HG03103 (cell line): ENCODE measurements at regions not wholly inside any gene's neighbourhood (a gene's known extent, or its start where the extent isn't known, plus 50 kb on each side); places are given as distances from the start of the nearest gene placed in this dataset.

Experiments
- ATAC-seq: cut with Tn5 transposase; IDR thresholded peaks from one replicate; pipeline ENCODE4 v1.9.1; 2021; ENCODE audit warnings: low read depth; ENCODE audit not compliant: unreplicated experiment

DNA sequence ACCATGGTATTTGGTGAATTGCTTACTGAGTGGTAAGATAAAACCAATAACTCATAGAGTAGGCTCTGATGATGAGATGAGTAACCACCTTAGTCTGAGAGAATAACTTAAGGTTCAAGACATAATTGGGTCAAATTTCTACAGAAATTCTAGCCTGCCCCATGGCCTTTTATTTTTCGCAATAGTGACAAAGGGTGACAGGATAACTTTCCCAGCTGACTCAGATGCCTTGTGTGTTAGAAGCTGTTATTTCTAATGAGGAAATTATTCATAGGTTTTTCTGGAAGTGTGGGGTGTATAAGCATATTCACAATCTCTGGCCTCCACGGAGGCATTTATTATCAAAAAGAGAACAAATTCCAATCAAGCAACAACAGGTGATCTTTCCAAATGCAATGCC, 159.0 kb downstream of the NUP35 start:
- no peak for ATAC-seq

DNA sequence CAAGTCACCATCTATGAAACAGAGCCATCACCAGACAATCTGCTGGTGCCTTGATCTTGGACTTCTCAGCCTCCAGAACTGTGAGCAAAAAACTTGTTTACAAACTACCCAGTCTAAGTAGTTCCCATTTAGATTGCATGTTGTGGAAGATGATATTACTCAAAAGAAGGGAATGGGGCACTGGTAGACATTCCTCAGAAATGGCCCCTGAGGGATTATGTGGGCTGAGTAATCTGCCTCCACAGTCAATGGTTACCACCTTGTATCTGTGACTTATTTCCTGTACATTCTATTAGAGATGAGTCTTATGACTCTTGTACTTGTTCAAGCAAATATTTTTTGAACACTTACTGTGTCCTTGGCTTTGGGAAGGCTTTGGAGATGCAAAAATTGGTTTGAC, 160.4 kb downstream of the NUP35 start:
- no peak for ATAC-seq

DNA sequence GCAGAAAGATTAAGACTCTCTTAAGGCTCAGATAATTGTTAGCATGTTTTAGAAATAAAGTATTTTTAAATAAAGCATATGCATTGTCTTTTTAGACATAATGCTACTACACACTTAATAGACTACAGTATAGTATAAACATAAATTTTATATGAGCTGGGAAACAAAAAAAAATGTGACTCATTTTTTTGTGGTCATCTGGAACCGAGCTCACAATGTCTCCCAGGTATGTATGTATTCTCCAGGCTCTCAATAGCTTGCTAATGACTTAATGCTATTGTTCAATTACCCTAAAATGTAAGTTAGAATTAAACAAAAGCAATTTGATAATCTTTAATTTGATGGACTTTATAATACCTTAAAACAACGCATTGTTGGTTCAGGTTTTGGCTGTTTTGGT, 167.2 kb downstream of the NUP35 start:
- no peak for ATAC-seq

DNA sequence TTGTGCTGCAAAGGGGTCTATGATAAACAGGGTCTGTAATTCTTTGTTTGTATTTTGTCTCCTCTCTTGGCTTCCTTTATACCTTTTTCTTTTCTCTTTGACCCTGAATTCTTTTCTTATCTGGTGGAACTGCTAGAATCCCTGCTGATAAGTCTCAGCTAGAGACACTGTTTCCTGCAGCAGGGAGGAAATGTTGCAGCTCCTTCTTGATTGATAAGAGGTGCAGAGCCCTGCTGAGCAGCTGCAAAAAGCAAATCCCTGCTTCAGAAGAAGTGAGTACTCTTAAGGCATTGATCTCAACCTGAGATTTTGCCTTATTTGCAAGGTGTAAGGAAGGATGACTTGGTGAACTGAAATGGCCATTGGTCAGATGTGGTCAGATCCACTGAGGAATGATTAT, 167.8 kb downstream of the NUP35 start:
- ATAC-seq: no peak

DNA sequence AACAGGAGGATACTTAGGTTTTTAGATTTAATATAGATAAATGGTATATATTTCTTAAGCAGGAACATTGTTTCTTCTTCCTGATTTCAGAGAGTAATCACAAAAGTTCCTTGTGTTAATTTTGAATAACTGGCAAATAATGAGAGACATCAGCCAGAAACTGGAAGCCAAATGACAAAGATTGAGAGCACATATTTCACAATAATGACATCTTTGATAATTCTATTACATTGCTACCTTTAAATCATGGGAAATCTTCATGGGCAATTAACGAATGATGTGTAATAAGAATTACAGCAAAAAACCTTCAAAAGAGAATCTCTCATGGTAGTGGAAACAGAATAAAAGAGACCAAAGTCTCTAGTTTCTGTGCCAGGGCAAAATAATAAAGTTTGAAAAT, 215.1 kb downstream of the NUP35 start:
- no peak for ATAC-seq

GRCh38 chr2:183341057-183341456, 216.8 kb downstream of the NUP35 start:
- ATAC-seq: no peak

GRCh38 chr2:183347969-183348368, 223.7 kb downstream of the NUP35 start:
- ATAC-seq: no peak

- peak; percentile 59 for ATAC-seq
These were observed 224.2 kb downstream of the NUP35 start for GRCh38 chr2:183348492-183348891.

- ATAC-seq: no peak
These were observed 224.8 kb downstream of the NUP35 start for GRCh38 chr2:183349091-183349490.

DNA sequence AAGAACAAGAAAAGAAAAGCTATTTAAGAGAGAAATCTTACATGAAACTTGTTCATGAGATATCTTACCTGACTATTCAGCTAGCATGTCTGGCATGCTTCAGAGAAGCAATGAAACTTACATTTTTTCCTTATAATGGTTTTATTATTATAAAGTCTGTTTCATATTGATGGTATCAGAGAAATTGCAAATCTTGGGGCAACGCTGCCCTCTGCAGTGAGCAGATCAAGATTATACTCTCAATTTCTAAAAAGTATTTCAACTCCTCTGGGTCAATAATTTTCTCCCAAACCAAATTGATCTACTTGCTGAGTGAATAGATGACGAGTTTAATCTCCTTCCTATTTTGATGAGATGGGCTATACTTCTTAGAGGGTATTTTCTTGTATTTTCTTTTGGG, 235.6 kb downstream of the NUP35 start:
- ATAC-seq: no peak

DNA sequence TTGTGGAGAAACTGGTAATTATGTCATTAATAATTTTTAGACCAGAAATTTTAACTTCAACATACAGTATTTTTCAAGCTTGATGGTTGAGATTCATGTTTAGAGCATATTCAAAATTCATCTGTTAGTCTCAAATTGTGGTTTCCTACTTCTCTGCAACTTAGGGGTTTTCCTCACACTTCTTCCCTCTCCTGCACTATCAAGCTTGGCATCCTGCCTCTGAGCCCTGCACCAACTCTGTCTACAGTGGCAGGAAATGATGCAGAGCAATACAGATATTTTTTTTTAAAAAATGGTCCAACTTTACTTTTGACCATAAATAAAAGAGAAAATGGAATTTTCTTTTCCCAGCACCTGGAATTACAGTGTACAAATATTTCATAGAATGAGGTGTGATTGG, 247.3 kb downstream of the NUP35 start:
- no peak for ATAC-seq

DNA sequence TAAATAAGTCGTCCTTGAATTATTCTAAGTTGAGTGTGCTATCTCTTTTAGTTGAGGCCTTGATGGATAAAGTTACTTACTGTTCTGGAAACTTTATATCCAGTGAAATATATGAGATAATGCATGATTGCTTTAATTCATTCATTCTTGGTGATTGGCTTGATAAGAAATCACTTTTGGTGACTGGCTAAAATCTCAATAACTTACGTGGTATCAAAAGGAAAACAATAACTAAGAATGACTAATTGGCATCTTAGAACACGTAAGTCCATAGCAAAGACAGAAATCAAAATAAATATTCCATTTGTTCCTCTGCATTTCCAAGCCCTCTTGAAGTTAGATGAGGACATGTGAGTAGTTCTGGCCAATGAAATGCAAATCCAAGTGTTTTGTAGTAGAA, 251.6 kb downstream of the NUP35 start:
- ATAC-seq: no peak

GRCh38 chr2:183383854-183384253, 259.6 kb downstream of the NUP35 start:
- ATAC-seq: no peak

DNA sequence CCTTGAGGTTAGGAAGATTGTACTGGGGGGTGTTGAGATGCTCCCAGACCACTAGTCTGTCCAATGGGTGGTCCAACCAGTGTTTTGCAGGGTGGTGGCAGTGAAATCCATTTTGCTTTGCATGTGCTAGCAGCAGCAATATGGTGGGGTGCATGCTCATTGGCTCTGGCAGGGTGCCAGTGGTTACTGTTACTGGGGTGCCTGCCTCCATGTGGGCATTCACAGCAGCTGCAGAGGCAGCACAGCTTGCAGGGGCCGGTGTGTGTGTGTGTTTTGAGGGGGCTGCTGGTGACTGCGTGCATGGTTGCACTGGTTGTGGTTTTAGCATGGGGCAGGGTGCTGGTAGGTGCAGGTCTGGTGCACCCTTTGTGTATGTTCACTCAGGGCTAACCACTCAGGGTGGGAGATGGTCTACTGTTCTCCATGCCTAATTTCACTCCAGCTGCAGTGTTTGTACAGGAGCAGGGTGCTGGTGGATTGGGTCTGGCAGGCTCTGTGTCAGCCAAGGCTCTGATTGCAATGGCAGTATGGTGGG, 265.4 kb downstream of the NUP35 start:
- ATAC-seq: no peak

DNA sequence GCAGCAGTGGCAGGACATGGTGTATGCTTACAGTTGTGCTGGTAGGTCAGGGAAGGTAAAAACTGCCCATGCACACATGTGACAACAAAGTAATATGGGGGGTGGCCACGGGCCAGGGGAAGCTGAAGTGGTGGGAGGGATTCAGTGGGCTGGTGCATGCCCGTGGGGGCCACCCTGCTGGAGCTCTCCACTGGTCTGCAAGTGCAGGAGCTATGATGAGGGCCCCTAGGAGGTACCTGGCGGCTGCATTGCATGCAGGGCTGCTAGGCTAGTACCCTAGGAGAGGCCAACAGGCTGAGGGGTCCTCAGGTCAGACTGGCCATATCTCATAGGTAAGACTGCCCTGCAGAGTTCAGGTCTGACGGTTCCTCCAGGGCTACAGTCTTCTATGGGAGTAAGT, 265.9 kb downstream of the NUP35 start:
- no peak for ATAC-seq

GRCh38 chr2:183404392-183404791, 280.1 kb downstream of the NUP35 start:
- no peak for ATAC-seq

DNA sequence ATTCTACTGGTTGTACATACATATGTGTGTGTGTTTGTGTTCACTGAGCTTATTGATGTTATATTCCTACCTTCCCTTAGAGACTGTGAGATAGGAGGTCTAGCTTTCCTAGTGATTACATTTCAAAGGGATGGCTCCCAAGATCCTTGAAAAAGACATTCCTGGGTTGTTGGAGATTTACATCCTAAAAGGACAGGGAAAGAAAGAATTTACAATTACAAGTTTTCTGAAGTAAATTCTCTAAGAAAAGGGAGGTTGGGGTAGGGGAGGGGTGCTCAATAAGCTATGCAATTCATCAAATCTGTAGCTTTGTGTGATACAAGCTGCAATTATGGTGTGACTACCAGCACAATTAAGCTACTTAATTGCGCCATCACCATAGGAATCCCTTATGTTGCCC, 284.3 kb downstream of the NUP35 start:
- ATAC-seq: no peak

- no peak for ATAC-seq
These were observed 285.4 kb downstream of the NUP35 start for GRCh38 chr2:183409662-183410061.

GRCh38 chr2:183416753-183417152, 292.5 kb downstream of the NUP35 start:
- ATAC-seq: no peak

- ATAC-seq: no peak
These were observed 302.6 kb downstream of the NUP35 start for GRCh38 chr2:183426825-183427224.

- no peak for ATAC-seq
These were observed 303.3 kb downstream of the NUP35 start for GRCh38 chr2:183427558-183427957.

- ATAC-seq: no peak
These were observed 304.6 kb downstream of the NUP35 start for GRCh38 chr2:183428881-183429280.

DNA sequence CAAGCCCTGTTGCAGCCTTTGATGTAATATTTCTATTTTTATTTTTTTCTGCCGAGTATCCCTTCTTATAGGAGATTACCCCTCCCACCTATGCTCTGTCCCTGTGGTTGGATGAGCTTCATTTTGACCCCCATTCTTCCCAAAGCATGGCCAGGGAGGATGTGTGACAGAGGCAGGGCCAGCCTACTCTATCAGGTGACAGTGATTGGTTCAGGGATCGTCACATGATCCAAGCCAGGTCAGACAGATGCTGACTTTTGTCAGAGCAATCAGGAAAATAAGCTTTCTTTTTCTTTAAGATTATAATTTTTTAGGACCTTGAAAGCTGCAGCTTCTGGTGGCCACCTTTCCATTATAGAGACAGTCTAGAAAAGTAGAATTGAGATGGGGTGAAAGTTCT, 314.3 kb downstream of the NUP35 start:
- no peak for ATAC-seq
